H1 (cell line): ENCODE measurements at regions not wholly inside any gene's neighbourhood (a gene's known extent, or its start where the extent isn't known, plus 50 kb on each side); places are given as distances from the start of the nearest gene placed in this dataset.

Source experiments
- CTCF ChIA-PET: fragments of 300-600 bp; sonication (Branson Sonifier 250); formaldehyde crosslinking; loops from one replicate; lab custom pipeline; 2021; ENCODE audit not compliant: partially characterized antibody; lab: Charles Lee
- POLR2A ChIA-PET: fragments of 300-600 bp; sonication (Branson Sonifier 250); formaldehyde crosslinking; loops from one replicate; lab custom pipeline; 2021; ENCODE audit warnings: inconsistent platforms; ENCODE audit not compliant: partially characterized antibody; lab: Charles Lee
- DNase-seq, 2 experiments: peaks; one replicate each; pipeline versions ENCODE4 v3.0.0 to v3.0.0-alpha.2; 2010 to 2022; ENCODE audit warnings: low spot score in 2 of 2, low read depth in 1 of 2, mixed read lengths in 1 of 2
- FAIRE-seq: peaks from 2 replicates; lab custom pipeline; 2011; peaks lifted over from hg19 to GRCh38; lab: Jason Lieb, UNC
- H2AFZ ChIP-seq: 2 replicates; pipeline ENCODE4 v1.8.1; 2012; ENCODE audit warnings: low read length, inconsistent platforms
- H2AK5ac ChIP-seq: 2 replicates; pipeline ENCODE4 v1.6.1; 2013; ENCODE audit warnings: low read depth, low read length
- H2BK120ac ChIP-seq: replicated peaks from 2 replicates; pipeline ENCODE3; 2013; ENCODE audit warnings: low read depth, low read length, inconsistent platforms
- H2BK12ac ChIP-seq: 2 replicates; pipeline ENCODE4 v1.6.1; 2013; ENCODE audit warnings: low read depth, low read length
- H2BK15ac ChIP-seq: 2 replicates; pipeline ENCODE4 v1.6.1; 2013; ENCODE audit warnings: low read length
- H2BK20ac ChIP-seq: 2 replicates; pipeline ENCODE4 v1.6.1; 2013; ENCODE audit warnings: low read length
- H2BK5ac ChIP-seq: 2 replicates; pipeline ENCODE4 v1.6.1; 2013; ENCODE audit warnings: low read depth, low read length
- H3K14ac ChIP-seq: 2 replicates; pipeline ENCODE4 v1.6.1; 2013; ENCODE audit warnings: inconsistent platforms; ENCODE audit not compliant: insufficient read length
- H3K18ac ChIP-seq: 2 replicates; pipeline ENCODE4 v1.6.1; 2013; ENCODE audit warnings: low read length; ENCODE audit errors: extremely low read depth
- H3K23ac ChIP-seq: 2 replicates; pipeline ENCODE4 v1.6.1; 2013; ENCODE audit warnings: inconsistent platforms; ENCODE audit not compliant: insufficient read length
- H3K23me2 ChIP-seq: 2 replicates; pipeline ENCODE4 v1.6.1; 2013; ENCODE audit warnings: low read depth, low read length
- H3K27ac ChIP-seq: 2 replicates; pipeline ENCODE4 v1.6.1; 2011; ENCODE audit warnings: low read depth, low read length, inconsistent platforms
- H3K27me3 ChIP-seq, 4 experiments: replicated peaks in 1 of 4; 1 replicate in 1 of 4; 2 replicates in 3 of 4; pipeline versions ENCODE4 v1.6.1 to v1.8.1; 2011 to 2013; ENCODE audit warnings: low read length in 3 of 4, mild to moderate bottlenecking in 3 of 4, inconsistent platforms in 2 of 4, mixed read lengths in 2 of 4, moderate library complexity in 1 of 4; ENCODE audit not compliant: control insufficient read depth in 3 of 4, insufficient read depth in 3 of 4; ENCODE audit errors: extremely low read depth in 1 of 4
- H3K36me3 ChIP-seq, 4 experiments: 2 replicates each; pipeline versions ENCODE4 v1.6.1 to v1.8.1; 2011 to 2013; ENCODE audit warnings: mild to moderate bottlenecking in 4 of 4, low read length in 3 of 4, moderate library complexity in 2 of 4, control low read depth in 1 of 4, inconsistent platforms in 1 of 4; ENCODE audit not compliant: insufficient read depth in 4 of 4, control insufficient read depth in 2 of 4
- H3K4ac ChIP-seq: replicated peaks from 2 replicates; pipeline ENCODE3; 2013; ENCODE audit warnings: low read length, low read depth, mixed read lengths, inconsistent platforms; ENCODE audit not compliant: insufficient read length
- H3K4me1 ChIP-seq, 4 experiments: replicated peaks in 1 of 4; 1 replicate in 1 of 4; 2 replicates in 3 of 4; pipeline versions ENCODE4 v1.6.1 to v1.8.1; 2011 to 2013; ENCODE audit warnings: low read length in 3 of 4, inconsistent platforms in 2 of 4, mixed read lengths in 1 of 4; ENCODE audit not compliant: insufficient read depth in 4 of 4, control insufficient read depth in 3 of 4
- H3K4me2 ChIP-seq, 2 experiments: 2 replicates each; pipeline versions ENCODE4 v1.6.1 to v1.8.1; 2011 to 2013; ENCODE audit warnings: low read depth in 2 of 2, low read length in 2 of 2, control low read depth in 1 of 2, inconsistent platforms in 1 of 2, mild to moderate bottlenecking in 1 of 2; ENCODE audit not compliant: insufficient read depth in 1 of 2
- H3K4me3 ChIP-seq, 4 experiments: fragments of 200-600, 300-600 bp in 1 of 4; sonication (generic), shearing (Covaris generic), sonication (Bioruptor Twin) in 1 of 4; 2 replicates each; pipeline versions ENCODE4 v1.5.1 to v1.8.1; 2011 to 2016; ENCODE audit warnings: low read length in 4 of 4, low read depth in 3 of 4, control low read depth in 2 of 4, inconsistent platforms in 2 of 4, mild to moderate bottlenecking in 2 of 4, mixed read lengths in 1 of 4, moderate library complexity in 1 of 4; ENCODE audit not compliant: insufficient read depth in 2 of 4; ENCODE audit errors: extremely low read depth in 1 of 4
- H3K56ac ChIP-seq: replicated peaks from 2 replicates; pipeline ENCODE3; 2013; ENCODE audit warnings: low read depth, mild to moderate bottlenecking, mixed read lengths, low read length, inconsistent platforms; ENCODE audit not compliant: insufficient read length
- H3K79me1 ChIP-seq: 2 replicates; pipeline ENCODE4 v1.6.1; 2013; ENCODE audit warnings: low read depth, low read length, control low read depth
- H3K79me2 ChIP-seq, 2 experiments: 2 replicates each; pipeline versions ENCODE4 v1.6.1 to v1.8.1; 2012 to 2013; ENCODE audit warnings: low read length in 2 of 2, mild to moderate bottlenecking in 2 of 2, inconsistent platforms in 1 of 2; ENCODE audit not compliant: insufficient read depth in 2 of 2, control insufficient read depth in 1 of 2
- H3K9ac ChIP-seq, 4 experiments: replicated peaks in 1 of 4; 1 replicate in 1 of 4; 2 replicates in 3 of 4; pipeline versions ENCODE4 v1.6.1 to v1.8.1; 2011 to 2013; ENCODE audit warnings: low read depth in 3 of 4, low read length in 3 of 4, control low read depth in 2 of 4, mild to moderate bottlenecking in 2 of 4, moderate library complexity in 2 of 4, inconsistent platforms in 1 of 4; ENCODE audit errors: extremely low read depth in 1 of 4
- H3K9me3 ChIP-seq, 2 experiments: 2 replicates each; pipeline versions ENCODE4 v1.6.1 to v1.8.1; 2012 to 2013; ENCODE audit warnings: mild to moderate bottlenecking in 2 of 2, moderate library complexity in 2 of 2, control low read depth in 1 of 2, inconsistent platforms in 1 of 2, low read depth in 1 of 2, low read length in 1 of 2, mixed read lengths in 1 of 2; ENCODE audit not compliant: insufficient read depth in 2 of 2
- H4K20me1 ChIP-seq, 2 experiments: replicated peaks in 1 of 2; 2 replicates each; pipeline versions ENCODE3 to v1.8.1; 2011 to 2013; ENCODE audit warnings: inconsistent platforms in 2 of 2, low read length in 2 of 2, mild to moderate bottlenecking in 1 of 2; ENCODE audit not compliant: insufficient read depth in 2 of 2, control insufficient read depth in 1 of 2
- H4K5ac ChIP-seq: 2 replicates; pipeline ENCODE4 v1.6.1; 2013; ENCODE audit warnings: low read length, low read depth, mixed read lengths, inconsistent platforms; ENCODE audit not compliant: insufficient read length
- H4K8ac ChIP-seq: 2 replicates; pipeline ENCODE4 v1.8.0; 2013; ENCODE audit warnings: mild to moderate bottlenecking, moderate library complexity, low read length, inconsistent platforms; ENCODE audit not compliant: insufficient read depth; ENCODE audit errors: extremely low read depth
- H4K91ac ChIP-seq: replicated peaks from 2 replicates; pipeline ENCODE3; 2013; ENCODE audit warnings: low read length, mixed read lengths, inconsistent platforms; ENCODE audit not compliant: insufficient read length
- CTBP2 ChIP-seq: IDR thresholded peaks from 2 replicates; pipeline ENCODE4 v1.7.0; 2011; ENCODE audit warnings: borderline replicate concordance, mild to moderate bottlenecking, moderate library complexity, mixed read lengths, low read length; ENCODE audit not compliant: insufficient read depth, insufficient read length
- EZH2 ChIP-seq: fragments of 200-600 bp; sonication (generic); IDR thresholded peaks from 2 replicates; pipeline ENCODE4 v1.7.1; 2012; ENCODE audit warnings: low read depth, mild to moderate bottlenecking, moderate library complexity, low read length, inconsistent platforms; ENCODE audit not compliant: severe bottlenecking
- GABPA ChIP-seq: IDR thresholded peaks from 2 replicates; pipeline ENCODE4 v1.6.1; 2011; ENCODE audit warnings: mild to moderate bottlenecking, low read length, moderate library complexity, borderline replicate concordance; ENCODE audit not compliant: insufficient read depth
- JUND ChIP-seq: IDR thresholded peaks from 2 replicates; pipeline ENCODE4 v1.6.1; 2011; ENCODE audit warnings: mild to moderate bottlenecking, improper control_type of control experiment, low read length
- KDM5A ChIP-seq: fragments of 200-600 bp; IDR thresholded peaks from 2 replicates; pipeline ENCODE4 v1.7.1; 2012; ENCODE audit warnings: mild to moderate bottlenecking, low read length, inconsistent platforms, mixed read lengths
- PHF8 ChIP-seq: fragments of 200-600 bp; sonication (generic); conservative IDR thresholded peaks from 2 replicates; pipeline ENCODE4 v1.7.1; 2012; ENCODE audit warnings: low read depth, mild to moderate bottlenecking, inconsistent platforms, low read length, moderate library complexity
- POLR2AphosphoS5 ChIP-seq: IDR thresholded peaks from 2 replicates; pipeline ENCODE4 v1.6.1; 2011; ENCODE audit warnings: low read depth, low read length
- RAD21 ChIP-seq, 2 experiments: IDR thresholded peaks in 1 of 2; conservative IDR thresholded peaks in 1 of 2; 2 replicates each; pipeline ENCODE4 v1.6.1; 2011; ENCODE audit warnings: low read depth in 2 of 2, low read length in 2 of 2, improper control_type of control experiment in 1 of 2, inconsistent platforms in 1 of 2, mild to moderate bottlenecking in 1 of 2, moderate library complexity in 1 of 2
- RXRA ChIP-seq: IDR thresholded peaks from 2 replicates; pipeline ENCODE4 v1.6.1; 2011; ENCODE audit warnings: low read depth, mild to moderate bottlenecking, low read length, moderate library complexity; ENCODE audit not compliant: insufficient read depth
- SIRT6 ChIP-seq: IDR thresholded peaks from one replicate; pipeline ENCODE4 v1.7.1; 2012; ENCODE audit warnings: low read length, inconsistent platforms
- SIX5 ChIP-seq: IDR thresholded peaks from 2 replicates; pipeline ENCODE4 v1.6.1; 2011; ENCODE audit warnings: mild to moderate bottlenecking, low read depth, low read length
- YY1 ChIP-seq: IDR thresholded peaks from 2 replicates; pipeline ENCODE4 v1.6.1; 2011; ENCODE audit warnings: low read depth, mild to moderate bottlenecking, low read length
- ZNF274 ChIP-seq: IDR thresholded peaks from 2 replicates; pipeline ENCODE4 v1.7.0; 2012; ENCODE audit warnings: low read length, borderline replicate concordance; ENCODE audit errors: extremely low read depth
- WGBS, 2 experiments: shearing (Covaris generic) in 1 of 2; methylation state at CpG; one replicate each; pipeline versions ENCODE4 v1.1.6 to v1.1.7; 2013 to 2015; ENCODE audit warnings: low lambda C conversion rate in 2 of 2, mixed read lengths in 2 of 2, inconsistent platforms in 1 of 2, low coverage in 1 of 2, missing lambda C conversion rate in 1 of 2; ENCODE audit not compliant: insufficient replicate concordance in 2 of 2, insufficient coverage in 1 of 2, insufficient read length in 1 of 2; ENCODE audit errors: extremely low coverage in 1 of 2, missing lambda C conversion rate in 1 of 2; 5-methylcytosine and 5-hydroxymethylcytosine counted together
- TF ChIP-seq, protein P1 (sequence below): IDR thresholded peaks from 2 replicates; pipeline ENCODE4 v1.6.1; 2012; ENCODE audit warnings: inconsistent platforms

DNA sequence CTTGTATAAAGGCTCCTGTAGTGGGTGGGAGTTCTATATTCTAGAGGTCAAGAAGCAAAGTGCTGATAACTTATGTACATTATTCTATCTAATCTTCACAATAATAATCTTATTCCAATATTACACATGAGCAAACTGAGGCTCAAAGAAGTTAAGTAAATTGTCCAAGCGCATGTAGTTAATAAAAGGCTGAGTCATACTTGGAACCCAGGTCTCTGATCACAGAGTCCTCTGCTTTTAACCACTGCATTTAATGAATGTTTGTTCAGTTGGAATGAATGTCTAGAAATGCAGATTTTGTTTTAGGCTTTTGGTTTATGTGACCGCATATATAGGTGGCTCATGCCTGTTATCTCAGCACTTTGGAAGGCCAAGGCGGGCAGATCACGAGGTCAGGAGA is 88.4 kb upstream of the PAQR3 start:
- FAIRE-seq (no peak), DNase-seq (no peak)
- Histone ChIP-seq H4K91ac (no peak overlapping the region), H3K14ac (no peak overlapping the region), H3K4me2 (no peak overlapping the region), H3K9ac (no peak overlapping the region), H2BK120ac (no peak overlapping the region), H4K8ac (no peak overlapping the region), H3K36me3 (no peaks in the 10 kb centered on the region), H3K27me3 (no peaks in the 10 kb centered on the region), H3K4me3 (no peak overlapping the region), H2BK12ac (no peak overlapping the region), H3K79me2 (no peaks in the 10 kb centered on the region), H2BK20ac (no peak overlapping the region), H2AK5ac (no peak overlapping the region), H3K27ac (no peak overlapping the region), H3K56ac (no peak overlapping the region), H4K5ac (no peak overlapping the region), H2AFZ (no peak overlapping the region), H3K4me1 (peaks cover 0 to 2% (median 0%) of the 10 kb centered on the region in 4 experiments; a peak in 1 of 7 replicates), H3K9me3 (no peaks in the 10 kb centered on the region), H3K23ac (no peak overlapping the region), H2BK5ac (no peak overlapping the region), H2BK15ac (no peak overlapping the region), H4K20me1 (no peaks in the 10 kb centered on the region), H3K18ac (no peak overlapping the region), H3K23me2 (no peaks in the 10 kb centered on the region; the same call in 1 of the 2 replicates), H3K79me1 (no peaks in the 10 kb centered on the region), H3K4ac (no peak overlapping the region)
- POLR2A ChIA-PET: no interaction called here
- CTCF ChIA-PET: no interaction called here
- WGBS, 2 experiments: 93% methylated on average over 4 of the region's 4 CpGs; no CpG with 5 or more reads in 1 of the 2 experiments
- TF ChIP-seq JUND: no peak
- TF ChIP-seq ZNF274: no peak
- no peak for TF ChIP-seq RAD21 (IDR thresholded peaks at IDR 0.05 in 1 of 2, conservative IDR thresholded peaks at IDR 0.05 in 1 of 2; ENCODE audit: low read depth in 2 of 2, low read length in 2 of 2)
- TF ChIP-seq SIRT6: no peak
- TF ChIP-seq PHF8: no peak
- no peak for TF ChIP-seq RXRA
- no peak for TF ChIP-seq POLR2AphosphoS5
- no peak for TF ChIP-seq CTBP2
- TF ChIP-seq KDM5A: no peak
- TF ChIP-seq EZH2: no peak
- TF ChIP-seq YY1: no peak
- TF ChIP-seq GABPA: no peak
- no peak for TF ChIP-seq SIX5
- TF ChIP-seq, protein P1, sequence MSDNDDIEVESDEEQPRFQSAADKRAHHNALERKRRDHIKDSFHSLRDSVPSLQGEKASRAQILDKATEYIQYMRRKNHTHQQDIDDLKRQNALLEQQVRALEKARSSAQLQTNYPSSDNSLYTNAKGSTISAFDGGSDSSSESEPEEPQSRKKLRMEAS: no peak
